T-helper 9 cell (primary cell): ENCODE measurements at regions not wholly inside any gene's neighbourhood (a gene's known extent, or its start where the extent isn't known, plus 50 kb on each side); places are given as distances from the start of the nearest gene placed in this dataset.
"Not testable (repeated sequence)": the region's sequence is repeated elsewhere in the genome, so short reads cannot be mapped to it uniquely, and the experiment has no call there.

ENCODE experiments used
- DNase-seq: peaks from one replicate; pipeline ENCODE4 v3.0.0-alpha.2; 2020

DNA sequence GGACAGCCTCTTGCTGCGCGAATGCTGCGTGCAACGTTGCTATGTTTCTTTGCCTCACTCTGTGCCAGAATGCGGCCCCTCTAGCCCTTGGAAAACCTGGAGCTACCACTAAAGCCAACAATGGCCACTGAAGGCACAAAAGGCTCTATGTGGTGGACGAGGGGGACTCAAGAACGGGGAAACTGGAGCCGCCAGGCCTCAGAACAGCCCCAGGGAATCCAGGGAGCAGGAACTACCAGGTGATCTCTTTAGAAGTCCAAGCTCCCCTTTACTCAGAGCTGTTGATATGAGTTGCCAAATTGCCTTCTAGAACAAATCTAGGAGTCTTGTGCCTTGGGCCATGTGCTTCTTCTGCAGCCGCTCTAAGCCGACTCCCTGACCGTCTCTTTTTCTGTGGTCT, 113.8 kb upstream of the ERRFI1 start:
- no peak for DNase-seq

DNA sequence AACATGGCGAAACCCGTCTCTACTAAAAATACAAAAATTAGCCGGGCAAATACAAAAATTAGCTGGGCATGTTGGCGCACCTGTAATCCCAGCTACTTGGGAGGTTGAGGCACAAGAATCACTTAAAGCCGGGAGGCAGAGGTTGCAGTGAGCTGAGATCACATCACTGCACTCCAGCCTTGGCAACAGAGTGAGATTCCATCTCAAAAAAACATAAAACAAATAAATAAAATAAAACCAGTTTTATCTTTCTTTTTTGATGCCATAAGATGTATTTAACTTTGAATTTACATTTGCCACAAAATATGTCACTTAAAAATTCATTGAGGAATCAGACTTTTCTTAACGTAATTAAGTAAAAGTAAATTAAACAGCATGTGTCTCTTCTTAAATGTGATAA, 113.3 kb upstream of the ERRFI1 start:
- no peak for DNase-seq

DNA sequence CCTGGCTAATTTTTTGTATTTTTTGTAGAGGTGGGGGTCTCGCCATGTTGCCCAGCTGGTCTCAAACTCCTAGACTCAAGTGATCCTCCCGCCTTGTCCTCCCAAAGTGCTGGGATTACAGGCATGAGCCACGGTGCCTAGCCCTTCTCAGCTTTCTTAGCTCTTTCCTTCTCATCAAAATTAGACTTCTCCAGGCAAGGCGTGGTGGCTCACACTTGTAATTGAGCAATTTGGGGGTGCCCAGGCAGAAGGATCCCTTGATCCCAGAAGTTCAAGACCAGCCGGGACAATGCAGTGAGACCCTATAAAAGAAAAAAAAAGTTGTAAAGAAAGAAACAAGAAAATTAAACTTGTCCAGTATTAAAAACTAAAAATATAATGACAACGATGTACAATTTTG, 112.6 kb upstream of the ERRFI1 start:
- DNase-seq: no peak

DNA sequence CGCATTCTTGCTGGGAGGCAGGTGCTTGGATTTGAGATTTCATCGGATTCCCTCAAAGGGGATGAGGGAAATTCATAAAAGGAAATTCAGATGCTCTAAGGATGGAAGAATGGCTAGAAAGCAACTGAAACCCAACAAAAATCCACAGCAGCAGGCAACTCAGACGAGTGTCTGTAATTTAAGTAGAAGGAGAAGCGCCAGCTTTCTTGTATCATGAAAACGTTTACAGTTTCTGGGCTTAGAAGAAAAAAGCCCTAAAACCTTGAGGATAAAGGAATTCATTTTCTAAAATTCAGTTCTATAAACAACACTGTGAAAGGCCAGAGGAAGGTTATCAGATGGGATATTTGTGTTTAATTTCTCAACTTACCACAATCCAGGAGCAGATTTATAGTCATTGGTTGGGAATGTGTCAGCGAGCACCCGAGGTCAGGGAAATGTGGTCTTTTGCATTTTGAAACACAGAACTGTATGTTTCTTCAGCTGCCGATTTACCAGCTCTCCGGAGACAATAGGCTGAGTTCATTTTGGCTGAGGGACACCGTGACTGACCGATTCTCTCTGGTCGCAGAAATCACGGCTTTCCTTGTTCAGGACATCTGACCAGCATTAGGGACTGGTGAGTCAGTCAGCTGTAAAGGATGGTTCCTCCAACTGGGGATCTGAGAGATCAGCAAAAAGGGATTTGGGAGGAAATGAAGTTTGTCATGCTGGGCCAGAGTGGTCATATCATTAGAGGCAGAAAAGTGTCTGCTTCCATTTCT, 111.6 kb upstream of the ERRFI1 start:
- no peak for DNase-seq

DNA sequence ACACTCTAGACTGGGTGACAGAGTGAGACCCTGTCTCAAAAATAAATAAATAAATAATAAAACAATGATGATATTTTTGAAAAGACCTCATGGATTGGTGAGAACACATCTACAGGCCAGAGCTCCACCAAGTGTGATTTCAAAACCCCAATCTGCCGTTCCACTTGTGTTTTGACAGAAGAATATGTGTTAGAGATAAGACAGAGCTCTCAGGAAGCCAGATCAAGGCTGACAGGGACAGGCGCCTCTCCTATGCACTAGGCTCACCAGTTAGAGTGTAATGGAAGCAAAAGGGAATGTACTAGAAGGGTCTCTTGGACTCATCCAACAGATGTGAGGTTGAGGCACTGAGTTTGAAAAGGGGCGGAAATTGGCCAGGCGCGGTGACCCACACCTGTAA, 110.7 kb upstream of the ERRFI1 start:
- no peak for DNase-seq

DNA sequence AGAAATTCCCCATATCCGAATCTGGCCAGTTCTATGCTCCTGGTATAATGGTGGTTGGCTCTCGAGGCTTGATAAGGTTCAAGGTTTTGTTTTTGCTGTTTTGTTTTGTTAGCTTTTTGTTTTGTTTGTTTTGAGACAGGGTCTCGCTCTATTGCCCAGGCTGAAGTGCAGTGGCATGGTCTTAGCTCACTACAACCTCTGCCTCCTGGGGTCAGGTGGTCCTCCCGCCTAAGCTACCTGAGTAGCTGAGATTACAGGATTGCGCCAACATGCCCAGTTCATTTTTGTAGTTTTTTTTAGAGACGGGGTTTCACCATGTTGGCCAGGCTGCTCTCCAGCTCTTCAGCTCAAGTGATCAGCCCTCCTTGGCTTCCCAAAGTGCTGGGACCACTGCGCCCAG, 109.1 kb upstream of the ERRFI1 start:
- DNase-seq: no peak

DNA sequence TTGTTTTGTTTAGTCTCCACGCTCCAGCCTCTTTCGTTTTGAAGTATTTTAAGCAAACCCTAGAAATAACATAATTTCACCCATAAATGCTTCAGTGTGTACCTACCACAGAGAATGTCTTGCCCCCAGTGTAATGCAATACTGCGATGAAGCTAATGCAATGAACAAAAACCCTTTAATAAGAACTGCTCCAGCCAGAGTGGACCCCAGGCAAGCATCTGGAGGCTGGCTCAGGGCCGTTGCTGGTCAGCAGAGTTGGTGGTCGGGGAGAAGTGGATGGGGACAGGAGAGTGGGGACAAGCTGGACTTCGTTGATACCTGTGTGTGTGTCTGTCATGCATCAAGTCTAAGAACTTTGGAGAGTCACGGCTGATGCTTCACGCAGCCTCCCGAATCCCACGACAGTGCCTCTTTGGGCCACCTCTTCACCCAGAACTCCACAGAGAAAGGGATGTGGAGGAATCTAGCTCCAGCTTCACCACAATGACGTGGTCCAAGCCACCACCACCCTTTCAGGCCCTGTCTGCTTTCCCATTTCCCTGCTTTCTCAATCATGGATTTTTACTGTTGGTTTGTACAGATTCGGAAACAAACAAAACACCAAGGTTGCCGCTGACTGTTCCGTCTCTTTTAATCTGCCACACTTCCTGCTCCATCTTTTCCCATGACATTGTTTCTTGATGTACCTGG, 108.6 kb upstream of the ERRFI1 start:
- no peak for DNase-seq

DNA sequence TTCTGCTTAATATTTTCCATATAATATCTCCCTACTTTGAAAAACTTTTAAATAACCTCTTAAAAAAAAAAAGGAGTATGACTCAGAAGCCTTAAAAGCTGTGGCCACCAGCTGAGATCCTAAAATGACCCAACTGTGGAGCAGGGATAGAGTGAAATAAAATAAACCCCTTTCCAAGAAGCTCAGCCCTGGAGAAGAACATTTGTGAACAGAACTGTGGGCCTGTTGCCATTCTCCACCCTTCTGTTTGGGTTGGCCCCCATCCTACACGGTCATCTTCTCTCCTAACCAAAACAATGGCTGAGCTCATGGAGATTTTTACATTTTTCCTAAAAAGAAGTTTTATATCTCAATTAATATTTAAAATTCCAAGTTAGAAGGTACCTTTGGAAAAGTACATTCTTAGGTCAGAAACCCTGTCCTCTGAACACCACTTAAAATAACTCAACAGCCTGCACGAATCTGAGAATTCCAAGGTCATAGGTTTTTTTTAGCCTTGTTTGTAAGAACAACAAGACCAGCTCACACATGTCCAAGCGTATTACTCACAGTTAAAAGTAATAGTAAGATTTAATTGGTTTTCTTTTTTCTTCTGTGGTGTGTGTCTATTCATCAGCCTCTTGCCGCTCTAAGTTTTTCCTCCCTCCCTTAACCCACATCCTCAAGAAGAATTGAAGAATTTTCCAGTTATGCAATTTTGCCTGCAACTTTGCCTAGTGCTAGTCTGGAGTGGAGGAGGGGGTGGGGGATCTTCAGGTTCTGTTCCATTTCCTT, 107.7 kb upstream of the ERRFI1 start:
- DNase-seq: no peak

DNA sequence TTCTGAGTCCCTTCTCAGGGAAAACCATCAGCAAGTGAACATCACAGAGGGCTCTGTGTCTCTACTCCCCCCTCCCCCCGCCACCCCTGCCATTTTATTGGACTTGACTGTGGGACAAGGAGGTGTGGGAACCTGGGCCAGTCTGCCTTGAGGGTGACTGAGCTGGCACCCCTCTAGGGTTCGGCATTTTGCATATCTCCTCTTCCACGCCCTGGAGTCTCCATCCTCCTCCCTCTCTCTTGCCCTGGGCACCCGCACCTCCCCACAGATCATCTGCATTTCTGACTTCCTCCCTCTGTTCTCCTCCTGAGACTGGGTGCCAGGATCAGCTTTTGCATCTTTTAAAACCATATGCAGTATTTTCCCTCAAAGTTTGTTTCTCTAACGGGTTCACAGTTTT, 107.1 kb upstream of the ERRFI1 start:
- no peak for DNase-seq

DNA sequence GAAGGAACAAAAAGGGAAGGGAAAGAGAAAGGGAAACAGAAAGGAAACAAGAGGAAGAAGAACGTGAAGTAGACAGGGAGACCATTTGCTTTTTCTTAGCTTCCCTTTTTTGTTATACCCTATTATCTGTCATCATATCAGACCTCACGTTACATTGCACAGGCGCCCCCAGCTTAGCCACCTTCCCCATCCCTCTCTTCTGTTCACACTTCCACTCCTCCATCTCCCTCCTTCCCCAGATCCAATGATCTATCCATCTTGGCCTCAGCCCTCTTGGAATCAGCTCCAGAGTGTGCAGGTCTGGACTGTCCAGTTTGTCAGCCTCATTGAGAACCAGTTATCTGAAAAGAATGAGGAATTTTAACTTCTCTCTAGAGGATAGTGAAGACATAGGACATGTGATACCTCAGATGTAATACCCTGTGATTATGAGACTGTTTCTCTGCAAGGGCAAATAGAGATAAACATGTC, 101.1 kb upstream of the ERRFI1 start:
- no peak for DNase-seq

DNA sequence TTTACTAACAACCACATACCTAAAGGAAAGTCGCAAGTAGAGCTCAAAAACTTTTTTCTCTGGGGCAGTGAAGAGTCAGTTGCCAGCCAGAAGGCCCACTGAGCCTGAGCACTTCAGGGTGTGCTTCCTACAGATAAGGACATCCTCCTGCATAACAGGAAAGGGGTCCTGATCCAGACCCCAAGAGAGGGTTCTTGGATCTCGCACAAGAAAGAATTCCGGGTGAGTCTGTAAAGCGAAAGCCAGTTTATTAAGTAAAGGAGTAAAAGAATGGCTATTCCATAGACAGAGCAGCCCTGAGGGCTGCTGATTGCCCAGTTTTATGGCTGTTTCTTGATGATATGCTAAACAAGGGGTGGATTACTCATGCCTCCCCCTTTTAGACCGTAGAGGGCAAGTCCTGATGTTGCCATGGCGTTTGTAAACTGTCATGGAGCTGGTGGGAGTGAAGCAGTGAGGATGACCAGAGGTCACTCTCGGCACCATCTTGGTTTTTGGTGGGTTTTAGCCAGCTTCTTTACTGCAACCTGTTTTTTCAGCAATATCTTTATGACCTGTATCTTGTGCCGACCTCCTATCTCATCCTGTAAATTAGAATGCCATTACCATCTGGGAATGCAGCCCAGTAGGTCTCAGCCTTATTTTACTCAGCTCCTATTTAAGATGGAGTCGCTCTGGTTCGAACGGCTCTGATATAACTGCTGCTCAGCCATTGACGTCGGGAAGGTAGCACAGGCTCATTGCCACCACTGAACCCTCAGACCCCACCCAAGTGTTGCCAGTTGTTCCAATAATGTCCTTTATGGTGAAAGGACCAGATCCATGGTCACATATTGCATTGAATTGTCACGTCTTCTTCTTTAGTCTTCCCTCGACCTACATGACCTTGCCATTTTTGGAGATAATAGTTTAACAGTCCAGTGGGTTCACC, 96.6 kb upstream of the ERRFI1 start:
- no peak for DNase-seq

DNA sequence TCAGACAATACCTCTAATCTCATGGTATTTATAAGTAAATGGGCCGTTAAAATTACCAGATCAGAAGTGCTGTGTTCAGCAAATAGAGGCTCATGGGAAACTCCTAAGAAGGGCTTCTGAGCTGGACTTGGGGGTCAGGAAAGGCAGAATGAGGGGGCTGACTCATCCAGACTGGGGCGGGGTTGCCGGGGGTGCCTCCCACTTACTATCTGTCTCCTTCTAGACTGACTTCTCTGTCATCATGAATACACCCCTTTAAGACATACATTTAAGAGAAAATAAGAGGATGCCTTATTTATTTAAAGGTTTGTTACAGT, 96.0 kb upstream of the ERRFI1 start:
- DNase-seq: no peak

DNA sequence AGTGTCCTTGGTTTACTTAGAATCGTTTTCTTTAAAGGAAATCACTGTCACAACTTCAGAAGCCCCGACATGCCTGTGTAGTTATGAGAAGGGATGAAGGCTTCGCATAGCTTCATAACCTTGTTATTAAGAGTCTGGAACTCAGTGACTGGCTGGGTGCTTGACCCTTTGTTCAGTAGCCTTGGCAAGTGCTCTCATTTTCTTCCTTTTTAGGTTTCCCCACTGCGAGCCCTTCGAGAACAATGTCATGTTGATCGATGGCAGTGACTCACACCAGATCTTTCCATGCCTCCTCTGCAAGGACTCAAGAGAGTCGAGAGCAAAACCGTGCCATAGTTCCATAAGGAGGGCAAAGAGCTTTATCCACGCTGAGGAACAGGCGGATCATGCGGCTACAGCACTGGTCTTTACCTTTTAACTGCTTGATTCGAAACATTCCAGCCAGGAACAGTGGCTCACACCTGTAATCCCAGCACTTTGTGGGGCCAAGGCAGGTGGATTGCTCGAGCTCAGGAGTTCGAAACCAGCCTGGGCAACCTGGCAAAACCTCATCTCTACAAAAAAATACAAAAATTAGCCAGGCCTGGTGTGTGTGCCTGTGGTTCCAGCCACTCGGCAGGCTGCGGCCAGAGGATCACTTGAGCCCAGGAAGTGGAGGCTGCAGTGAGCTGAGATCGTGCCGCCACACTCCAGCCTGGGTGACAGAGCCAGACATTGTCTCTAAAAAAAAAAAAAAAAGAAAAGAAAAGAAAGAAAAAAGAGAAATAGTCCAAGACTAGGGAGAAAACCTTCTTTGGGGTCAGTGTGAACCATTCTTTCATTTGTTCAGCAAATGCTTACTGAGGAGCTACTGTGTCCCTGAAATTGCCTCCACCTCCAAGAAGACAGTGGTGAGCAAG, 95.4 kb upstream of the ERRFI1 start:
- no peak for DNase-seq

DNA sequence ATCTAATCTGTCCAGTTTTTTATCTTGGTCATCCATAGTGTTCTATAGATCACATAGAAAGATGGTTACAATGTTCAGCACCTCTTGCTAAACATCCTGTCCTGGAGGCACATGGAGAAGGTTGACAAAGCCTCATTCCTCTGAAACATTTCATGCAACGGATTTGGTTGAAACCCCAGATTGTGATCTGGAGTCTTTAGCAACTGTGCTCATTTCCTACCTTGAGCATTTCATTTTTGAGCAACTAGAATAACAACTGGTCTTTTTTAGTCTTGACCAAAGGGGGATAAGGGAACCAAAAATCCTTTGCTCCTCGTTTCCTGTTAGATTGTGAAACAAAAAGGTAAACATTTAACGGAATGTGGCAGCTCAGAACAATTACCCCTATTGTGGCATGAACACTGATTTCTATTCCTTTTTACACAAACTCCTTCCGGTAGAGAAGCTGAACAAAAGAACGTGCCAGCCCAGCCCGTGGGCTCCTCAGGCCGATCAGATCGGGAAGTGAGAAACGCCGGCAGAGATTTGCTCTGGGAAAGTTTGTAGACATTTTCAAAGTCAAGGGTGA, 94.7 kb upstream of the ERRFI1 start:
- DNase-seq: no peak

DNA sequence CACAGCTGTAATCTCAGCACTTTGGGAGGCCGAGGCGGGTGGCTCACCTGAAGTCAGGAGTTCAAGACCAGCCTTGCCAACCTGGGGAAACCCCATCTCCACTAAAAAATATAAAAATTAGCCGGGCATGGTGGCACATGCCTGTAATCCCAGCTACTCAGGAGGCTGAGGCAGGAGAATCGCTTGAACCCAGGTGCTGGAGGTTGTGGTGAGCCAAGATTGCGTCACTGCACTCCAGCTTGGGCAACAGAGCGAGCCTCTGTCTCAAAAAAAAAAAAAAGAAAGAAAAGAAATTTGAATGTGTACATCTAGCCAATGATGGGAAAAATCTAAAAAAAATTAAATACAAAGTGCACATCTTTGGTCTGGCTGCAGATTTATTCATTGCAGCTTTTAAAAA, 92.6 kb upstream of the ERRFI1 start:
- not testable (repeated sequence) for DNase-seq

DNA sequence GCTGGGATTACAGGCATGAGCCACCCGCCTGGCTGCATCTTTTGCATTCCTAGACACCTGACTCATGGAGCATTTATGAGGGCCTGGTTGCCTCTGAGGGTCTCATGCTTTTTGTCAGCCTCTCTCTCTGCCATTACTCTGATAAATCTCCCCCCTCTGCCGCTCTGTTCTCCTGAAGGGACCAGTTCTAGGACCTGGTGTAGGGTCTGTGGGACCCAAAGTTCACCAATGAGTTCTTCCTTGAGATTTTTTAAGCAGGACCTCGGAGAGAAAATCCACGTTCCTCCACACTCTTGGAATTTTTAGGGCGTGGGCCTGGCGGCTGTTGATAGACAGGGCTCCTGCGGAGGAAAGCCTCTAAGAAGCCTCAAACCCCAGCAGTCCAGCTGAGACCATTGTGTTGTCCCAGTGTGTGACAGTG, 91.9 kb upstream of the ERRFI1 start:
- DNase-seq: no peak

DNA sequence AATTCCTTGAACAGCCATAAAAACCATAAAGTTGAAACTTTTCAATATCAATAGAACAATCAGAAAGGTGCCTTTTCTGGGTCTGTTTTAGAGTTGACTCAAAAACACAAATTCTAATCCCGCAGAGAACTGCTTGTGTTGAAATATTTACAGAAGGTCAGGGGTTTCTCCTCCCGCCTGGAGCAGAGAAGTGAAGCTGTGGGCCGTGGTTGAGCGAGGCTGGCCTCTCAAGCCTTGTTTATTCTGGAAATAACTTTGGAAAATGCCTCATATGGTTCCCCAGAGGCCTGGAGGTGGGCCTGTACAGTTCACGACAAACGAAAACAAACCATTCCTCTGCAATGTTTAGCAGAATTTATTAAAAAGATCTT, 90.8 kb upstream of the ERRFI1 start:
- no peak for DNase-seq

DNA sequence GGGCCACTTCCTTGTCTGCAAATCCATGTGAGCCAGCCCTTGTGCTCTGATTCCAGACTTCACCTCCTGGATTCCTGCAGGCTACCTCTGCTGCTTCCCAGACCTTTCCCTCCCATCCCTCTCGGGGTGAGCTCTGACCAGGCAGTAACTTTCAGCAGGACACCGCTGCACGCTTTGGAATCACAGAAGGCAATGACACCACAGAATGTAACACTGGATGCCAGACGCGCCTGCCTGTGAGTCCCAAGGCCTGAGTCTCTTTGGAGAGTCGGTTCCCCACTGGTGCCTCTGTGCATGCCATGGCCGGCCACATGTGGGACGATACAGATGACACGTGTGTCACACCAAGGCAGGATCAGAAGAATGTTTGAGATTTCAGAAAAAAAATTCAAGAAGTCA, 89.7 kb upstream of the ERRFI1 start:
- DNase-seq: no peak

DNA sequence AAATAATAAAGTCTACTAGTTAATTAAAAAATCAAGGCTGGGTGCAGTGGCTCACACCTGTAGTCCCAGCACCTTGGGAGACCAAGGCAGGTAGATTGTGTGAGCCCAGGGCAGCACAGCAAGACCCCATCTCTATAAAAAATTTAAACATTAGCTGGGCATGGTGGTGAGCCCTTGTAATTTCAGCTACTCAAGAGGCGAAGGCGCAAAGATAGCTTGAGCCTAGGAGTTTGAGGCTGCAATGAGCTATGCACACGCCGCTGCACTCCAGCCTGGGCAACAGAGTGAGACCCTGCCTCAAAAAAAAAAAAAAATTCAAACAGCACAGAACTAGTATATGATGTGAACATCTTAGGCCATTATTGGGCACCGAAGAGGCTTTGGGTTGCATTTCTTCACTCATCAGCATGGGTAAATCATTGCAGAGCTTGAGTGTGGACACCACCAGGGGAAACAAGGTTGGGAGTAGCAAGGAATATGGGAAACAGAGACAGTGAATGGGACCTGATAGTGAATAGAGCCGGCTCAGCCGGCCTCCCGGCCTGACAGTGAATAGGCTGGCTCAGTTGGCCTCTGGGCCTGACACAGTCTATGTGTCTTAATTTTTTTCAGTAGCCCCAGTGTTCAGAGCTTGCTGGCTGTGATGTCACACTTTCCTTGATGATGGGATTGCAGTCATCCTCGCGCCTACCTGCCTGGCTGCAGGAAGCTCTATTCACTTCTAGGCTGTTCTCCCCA, 89.1 kb upstream of the ERRFI1 start:
- DNase-seq: no peak
